Epithelial cell of proximal tubule (primary cell): ENCODE measurements at regions not wholly inside any gene's neighbourhood (a gene's known extent, or its start where the extent isn't known, plus 50 kb on each side); places are given as distances from the start of the nearest gene placed in this dataset.

ENCODE experiments used
- DNase-seq: peaks from one replicate; pipeline ENCODE4 v3.0.0-alpha.2; 2011; ENCODE audit warnings: low read depth
- H3K4me3 ChIP-seq: 2 replicates; pipeline ENCODE4 v1.5.1; 2011; ENCODE audit warnings: low read depth, mild to moderate bottlenecking, low read length
- TF ChIP-seq, protein P1 (sequence below): conservative IDR thresholded peaks from 2 replicates; pipeline ENCODE4 v1.5.1; 2012; ENCODE audit warnings: low read depth, mild to moderate bottlenecking, low read length

DNA sequence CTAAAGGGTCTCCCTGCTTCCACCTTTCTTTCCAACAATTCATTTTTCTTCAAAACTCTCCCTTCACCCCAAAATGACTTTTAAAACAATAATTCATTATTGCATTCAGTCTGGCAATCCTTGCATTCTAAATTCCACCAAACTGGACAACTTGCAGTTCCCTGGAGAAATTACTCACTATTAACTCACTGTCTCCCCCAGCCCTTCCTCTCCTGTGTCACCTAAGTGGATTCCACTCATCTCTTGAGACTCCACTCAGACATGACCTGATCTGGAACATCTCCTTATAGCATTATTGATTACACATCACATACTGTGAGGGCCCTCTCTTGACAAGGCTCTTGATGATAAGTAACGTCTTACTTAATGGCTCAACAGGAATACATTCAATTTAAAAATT is 257.1 kb downstream of the BRINP2 start:
- TF ChIP-seq, protein P1, sequence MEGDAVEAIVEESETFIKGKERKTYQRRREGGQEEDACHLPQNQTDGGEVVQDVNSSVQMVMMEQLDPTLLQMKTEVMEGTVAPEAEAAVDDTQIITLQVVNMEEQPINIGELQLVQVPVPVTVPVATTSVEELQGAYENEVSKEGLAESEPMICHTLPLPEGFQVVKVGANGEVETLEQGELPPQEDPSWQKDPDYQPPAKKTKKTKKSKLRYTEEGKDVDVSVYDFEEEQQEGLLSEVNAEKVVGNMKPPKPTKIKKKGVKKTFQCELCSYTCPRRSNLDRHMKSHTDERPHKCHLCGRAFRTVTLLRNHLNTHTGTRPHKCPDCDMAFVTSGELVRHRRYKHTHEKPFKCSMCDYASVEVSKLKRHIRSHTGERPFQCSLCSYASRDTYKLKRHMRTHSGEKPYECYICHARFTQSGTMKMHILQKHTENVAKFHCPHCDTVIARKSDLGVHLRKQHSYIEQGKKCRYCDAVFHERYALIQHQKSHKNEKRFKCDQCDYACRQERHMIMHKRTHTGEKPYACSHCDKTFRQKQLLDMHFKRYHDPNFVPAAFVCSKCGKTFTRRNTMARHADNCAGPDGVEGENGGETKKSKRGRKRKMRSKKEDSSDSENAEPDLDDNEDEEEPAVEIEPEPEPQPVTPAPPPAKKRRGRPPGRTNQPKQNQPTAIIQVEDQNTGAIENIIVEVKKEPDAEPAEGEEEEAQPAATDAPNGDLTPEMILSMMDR = no peak
- DNase-seq = no peak
- H3K4me3 ChIP-seq = no peak overlapping the region

DNA sequence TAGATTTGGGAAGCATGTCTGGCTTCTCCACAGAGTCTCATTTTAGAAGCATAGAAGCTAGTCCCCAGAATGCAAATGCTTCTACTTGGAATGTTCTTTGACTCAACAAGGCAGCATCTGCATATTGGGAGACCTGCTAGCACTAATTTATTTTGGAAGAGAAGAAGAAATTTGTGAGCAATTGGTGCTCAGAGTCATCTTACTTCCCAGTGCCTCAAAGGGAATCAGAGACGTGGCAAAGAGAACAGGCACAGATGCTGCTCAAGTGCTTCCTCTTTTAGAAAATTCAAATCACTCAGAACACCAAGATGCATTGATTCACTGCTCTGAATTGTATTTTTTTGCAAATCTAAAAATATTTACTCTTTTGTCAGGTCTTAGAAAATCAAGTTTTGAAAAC is 255.7 kb downstream of the BRINP2 start:
- H3K4me3 ChIP-seq = no peak overlapping the region
- TF ChIP-seq, protein P1 = no peak
- no peak for DNase-seq

DNA sequence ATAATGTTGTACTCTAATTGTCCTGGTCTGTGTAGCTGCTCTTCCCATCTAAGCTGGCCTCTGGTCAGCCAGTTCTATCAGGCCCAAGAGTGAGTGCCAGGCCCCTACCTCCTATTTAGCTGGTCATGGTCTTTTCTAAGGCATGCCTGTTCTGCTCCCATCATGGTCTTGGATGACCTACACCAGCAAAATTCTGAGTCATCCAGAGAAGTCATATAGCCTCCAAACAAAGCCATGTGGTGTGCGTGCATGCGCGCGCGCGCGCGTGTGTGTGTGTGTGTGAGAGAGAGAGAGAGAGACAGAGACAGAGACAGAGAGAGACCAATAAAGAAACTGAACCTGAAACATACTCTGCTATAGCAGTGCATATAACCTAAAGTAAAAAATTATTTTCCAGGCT is 254.4 kb downstream of the BRINP2 start:
- TF ChIP-seq, protein P1 = no peak
- H3K4me3 ChIP-seq = no peak overlapping the region
- no peak for DNase-seq

DNA sequence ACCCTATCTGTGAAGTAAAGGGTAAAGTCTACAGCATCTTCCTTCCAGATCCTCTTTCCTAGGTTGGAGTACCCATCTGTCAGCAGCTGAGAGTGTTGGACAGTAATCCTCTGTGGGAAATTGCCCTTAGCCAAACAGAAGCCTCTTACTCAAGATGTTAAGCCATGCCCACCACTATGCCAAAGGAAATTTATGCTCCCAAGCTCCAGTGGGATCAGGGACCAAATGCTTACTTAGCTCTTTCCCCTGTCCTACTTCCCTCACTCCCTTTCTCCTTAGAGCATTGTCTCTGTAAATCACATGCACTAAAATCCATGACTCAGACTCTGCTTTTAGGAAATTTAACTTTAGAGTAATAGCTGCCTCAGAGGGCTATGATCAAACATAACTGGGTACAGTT is 254.0 kb downstream of the BRINP2 start:
- no peak for DNase-seq
- H3K4me3 ChIP-seq = no peak overlapping the region
- TF ChIP-seq, protein P1 = no peak

DNA sequence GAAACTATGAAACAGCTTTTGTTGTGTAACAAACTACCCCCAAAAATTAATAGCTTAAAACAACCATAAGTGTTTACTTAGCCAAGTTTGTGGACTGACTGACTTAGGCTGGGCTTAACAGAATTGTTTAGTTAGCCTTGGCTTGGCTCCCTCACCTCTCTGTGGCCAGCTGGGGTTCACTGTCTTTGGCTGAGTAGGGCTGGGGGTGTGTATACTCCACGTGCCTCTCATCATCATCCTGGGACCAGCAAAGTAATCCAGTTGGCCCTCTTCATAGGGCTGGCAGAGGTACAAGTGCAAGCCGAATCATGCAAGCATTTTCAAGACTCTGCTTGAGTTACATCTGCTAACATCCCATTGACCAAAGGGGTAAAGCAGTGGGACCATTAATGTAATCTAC is 252.3 kb downstream of the BRINP2 start:
- TF ChIP-seq, protein P1 = no peak
- no peak overlapping the region for H3K4me3 ChIP-seq
- no peak for DNase-seq

DNA sequence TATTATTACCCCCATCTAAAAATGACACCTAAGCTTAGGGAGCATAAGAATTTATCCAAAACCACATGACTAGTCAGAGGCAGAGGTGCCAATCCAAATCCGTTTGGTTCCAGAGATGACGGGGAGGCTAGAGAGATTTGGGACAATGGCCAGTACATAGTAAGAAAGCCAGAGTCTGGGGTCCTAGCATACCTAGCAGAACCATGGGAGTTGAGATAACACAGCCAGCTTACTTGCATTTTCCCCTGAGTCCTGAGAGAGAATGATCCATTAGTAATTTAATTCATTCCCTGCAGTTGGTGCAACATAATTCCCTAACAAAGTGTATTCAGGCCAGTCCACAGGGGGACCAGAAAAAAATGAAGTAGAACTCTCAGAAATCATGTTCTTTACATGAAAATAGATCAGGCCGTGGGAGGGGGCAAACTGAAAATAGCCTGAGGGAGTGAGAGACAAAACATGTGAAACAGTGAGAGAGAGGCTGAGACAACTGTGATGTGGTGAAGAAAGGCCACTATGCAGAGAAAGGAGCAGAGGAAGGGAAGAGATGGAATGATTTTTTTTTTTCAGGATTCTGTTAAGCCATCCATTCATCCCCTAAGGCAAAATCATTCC is 243.3 kb downstream of the BRINP2 start:
- no peak for DNase-seq

DNA sequence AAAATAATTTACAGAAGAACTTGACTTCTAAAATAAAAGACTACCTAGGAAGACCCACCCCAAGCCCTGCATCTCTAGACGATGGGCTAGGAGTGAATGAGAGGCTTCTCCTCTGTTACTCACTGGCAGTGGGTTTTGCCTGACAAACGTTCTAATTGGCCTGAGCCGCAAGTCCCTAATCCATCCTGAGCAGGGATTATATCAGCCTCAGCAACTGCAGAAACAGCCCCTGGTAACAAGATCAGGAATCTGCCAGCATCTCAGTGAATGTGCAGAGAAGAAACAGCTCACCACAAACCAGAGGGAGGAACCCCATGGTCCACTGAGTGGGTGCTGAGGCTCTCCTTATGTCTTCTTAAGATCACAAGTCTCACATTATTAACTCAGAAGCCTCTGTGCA is 240.6 kb downstream of the BRINP2 start:
- TF ChIP-seq, protein P1 = no peak
- no peak overlapping the region for H3K4me3 ChIP-seq
- DNase-seq = no peak

More for the DNA sequence above, 243.3 kb downstream of the BRINP2 start:
- TF ChIP-seq, protein P1 = no peak
- no peak overlapping the region for H3K4me3 ChIP-seq
